ENCODE measurements at regions not wholly inside any gene's neighbourhood (a gene's known extent, or its start where the extent isn't known, plus 50 kb on each side); places are given as distances from the start of the nearest gene placed in this dataset.

GRCh38 chr7:35331730-35332678 is 78.1 kb upstream of the TBX20 start:
- no peak for DNase-seq

- no peak for DNase-seq
Observed at GRCh38 chr7:35329026-35329425, 75.1 kb upstream of the TBX20 start.

- DNase-seq: no peak
Observed at GRCh38 chr7:35319606-35320005, 65.7 kb upstream of the TBX20 start.

GRCh38 chr7:35316549-35316948 is 62.6 kb upstream of the TBX20 start:
- no peak for DNase-seq

DNA sequence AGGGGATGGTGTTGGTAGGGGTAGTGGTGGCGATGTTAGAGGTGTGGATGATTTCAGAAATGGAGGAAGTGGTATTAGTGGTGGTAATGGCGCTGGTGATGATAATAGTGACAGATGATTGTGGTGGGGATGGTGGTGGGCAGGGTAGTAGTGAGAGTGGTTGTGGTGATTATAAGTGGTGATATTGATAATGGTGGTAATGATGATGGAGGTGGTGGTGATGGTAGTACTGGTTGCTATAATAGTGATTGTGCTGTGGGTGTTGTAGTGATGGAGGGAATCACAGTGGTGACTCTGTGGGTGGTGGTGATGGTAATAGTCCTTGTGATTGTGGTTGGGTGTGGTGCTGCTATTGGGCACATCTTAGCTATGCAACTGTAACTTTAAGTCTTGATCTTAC is 61.6 kb upstream of the TBX20 start:
- DNase-seq: no peak

DNA sequence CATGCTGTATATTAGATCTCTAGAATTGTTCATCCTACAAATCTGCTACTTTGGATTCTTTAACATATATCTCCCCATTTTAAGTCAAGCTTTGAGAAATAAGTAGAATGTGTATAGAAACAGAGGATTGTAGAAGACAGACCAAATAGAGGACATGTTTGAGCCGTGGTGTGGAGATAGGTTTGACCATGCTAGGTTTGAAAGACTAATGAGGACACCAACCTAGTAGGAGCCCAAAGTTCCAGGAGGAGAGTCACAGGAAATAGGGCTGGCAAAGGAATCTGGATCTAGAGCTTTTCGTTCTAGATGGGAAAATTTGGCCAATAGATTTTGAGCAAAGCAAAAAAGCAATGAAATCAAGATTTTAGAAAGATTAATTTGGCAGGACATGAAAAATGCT is 60.5 kb upstream of the TBX20 start:
- DNase-seq: no peak

DNA sequence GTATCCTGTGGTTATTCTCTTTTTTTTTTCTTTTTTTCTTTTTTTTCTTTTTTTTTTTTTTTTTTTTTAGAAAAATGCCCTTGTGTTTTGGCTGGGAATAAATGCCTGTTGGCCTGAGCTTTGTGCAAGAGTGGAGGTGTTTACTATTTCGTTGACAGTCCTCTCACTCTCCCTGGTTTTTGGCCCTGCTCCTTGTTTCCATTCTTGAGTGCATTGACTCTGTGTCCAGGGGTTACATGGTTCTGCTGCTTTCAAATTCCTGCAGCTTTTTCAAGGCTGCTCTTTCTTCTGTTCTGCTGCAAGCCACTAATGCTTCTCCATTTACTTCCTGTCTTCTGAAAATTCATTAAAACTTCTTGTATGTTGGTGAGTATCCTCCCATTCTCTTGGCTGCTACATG is 59.7 kb upstream of the TBX20 start:
- no peak for DNase-seq
